GM18502 (cell line): ENCODE measurements at regions not wholly inside any gene's neighbourhood (a gene's known extent, or its start where the extent isn't known, plus 50 kb on each side); places are given as distances from the start of the nearest gene placed in this dataset.
"Not testable (repeated sequence)": the region's sequence is repeated elsewhere in the genome, so short reads cannot be mapped to it uniquely, and the experiment has no call there.

Source experiments
- ATAC-seq: cut with Tn5 transposase; IDR thresholded peaks from one replicate; pipeline ENCODE4 v1.9.1; 2021; ENCODE audit warnings: mild to moderate bottlenecking; ENCODE audit not compliant: unreplicated experiment, poor library complexity

GRCh38 chrX:63471004-63471403, 119.9 kb upstream of the SPIN4 start:
- ATAC-seq = no peak

- no peak for ATAC-seq
Observed at GRCh38 chrX:63470506-63470905, 119.4 kb upstream of the SPIN4 start.

- no peak for ATAC-seq
Observed at GRCh38 chrX:63466690-63467089, 115.6 kb upstream of the SPIN4 start.

- no peak for ATAC-seq
Observed at GRCh38 chrX:63458981-63459380, 107.8 kb upstream of the SPIN4 start.

- ATAC-seq = no peak
Observed at GRCh38 chrX:63453571-63453970, 102.4 kb upstream of the SPIN4 start.

GRCh38 chrX:63441717-63442116, 90.6 kb upstream of the SPIN4 start:
- ATAC-seq = no peak

GRCh38 chrX:63439580-63439979, 88.4 kb upstream of the SPIN4 start:
- no peak for ATAC-seq

- ATAC-seq = no peak
Observed at GRCh38 chrX:63436865-63437264, 85.7 kb upstream of the SPIN4 start.

GRCh38 chrX:63434665-63435064, 83.5 kb upstream of the SPIN4 start:
- no peak for ATAC-seq

- ATAC-seq = no peak
Observed at GRCh38 chrX:63434206-63434605, 83.1 kb upstream of the SPIN4 start.

- ATAC-seq = no peak
Observed at GRCh38 chrX:63430026-63430425, 78.9 kb upstream of the SPIN4 start.

- no peak for ATAC-seq
Observed at GRCh38 chrX:63428348-63428747, 77.2 kb upstream of the SPIN4 start.

- ATAC-seq = no peak
Observed at GRCh38 chrX:63426519-63426918, 75.4 kb upstream of the SPIN4 start.

GRCh38 chrX:63424063-63424462, 72.9 kb upstream of the SPIN4 start:
- ATAC-seq = no peak

- no peak for ATAC-seq
Observed at GRCh38 chrX:63421411-63421810, 70.3 kb upstream of the SPIN4 start.

- no peak for ATAC-seq
Observed at GRCh38 chrX:63418211-63418610, 67.1 kb upstream of the SPIN4 start.

- no peak for ATAC-seq
Observed at GRCh38 chrX:63417649-63418048, 66.5 kb upstream of the SPIN4 start.

GRCh38 chrX:63409934-63410333, 58.8 kb upstream of the SPIN4 start:
- ATAC-seq = not testable (repeated sequence)

GRCh38 chrX:63408050-63408449, 56.9 kb upstream of the SPIN4 start:
- no peak for ATAC-seq

- no peak for ATAC-seq
Observed at GRCh38 chrX:63404332-63404731, 53.2 kb upstream of the SPIN4 start.

- no peak for ATAC-seq
Observed at GRCh38 chrX:63402106-63402505, 51.0 kb upstream of the SPIN4 start.
